DOHH2 (cell line): ENCODE measurements at regions not wholly inside any gene's neighbourhood (a gene's known extent, or its start where the extent isn't known, plus 50 kb on each side); places are given as distances from the start of the nearest gene placed in this dataset.

Source experiments
- EZH2phosphoT487 ChIP-seq: fragments of 200-600 bp; sonication (generic); IDR thresholded peaks from 2 replicates; pipeline ENCODE4 v1.6.1; 2017; ENCODE audit warnings: borderline replicate concordance, mild to moderate bottlenecking, antibody characterized with exemption, low read length, moderate library complexity, mixed read lengths
- TF ChIP-seq, protein P1 (sequence below): fragments of 200-600 bp; sonication (generic); IDR thresholded peaks from one replicate; pipeline ENCODE4 v1.5.1; 2014; ENCODE audit warnings: antibody characterized with exemption, mild to moderate bottlenecking, low read depth, low read length; ENCODE audit not compliant: poor library complexity, severe bottlenecking

DNA sequence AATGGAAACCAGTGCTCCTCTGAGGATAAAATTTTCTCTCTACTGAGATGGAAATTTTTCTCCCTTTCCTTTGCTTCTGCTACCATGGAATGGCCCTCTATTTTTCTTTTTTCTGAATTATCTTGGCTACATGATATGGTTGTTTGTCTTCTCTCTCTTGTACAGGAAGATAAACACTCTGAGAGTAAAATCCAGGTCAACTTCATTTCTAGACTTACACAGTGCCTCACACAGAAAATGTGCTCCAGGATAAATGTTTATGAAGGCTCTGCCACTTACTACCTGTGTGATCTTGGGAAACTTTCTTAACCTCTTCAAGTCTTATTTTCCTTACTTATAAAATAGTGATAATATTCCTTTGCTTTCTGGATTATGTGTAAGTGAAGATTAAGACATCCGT is 153.9 kb downstream of the PRELID2 start:
- TF ChIP-seq, protein P1, sequence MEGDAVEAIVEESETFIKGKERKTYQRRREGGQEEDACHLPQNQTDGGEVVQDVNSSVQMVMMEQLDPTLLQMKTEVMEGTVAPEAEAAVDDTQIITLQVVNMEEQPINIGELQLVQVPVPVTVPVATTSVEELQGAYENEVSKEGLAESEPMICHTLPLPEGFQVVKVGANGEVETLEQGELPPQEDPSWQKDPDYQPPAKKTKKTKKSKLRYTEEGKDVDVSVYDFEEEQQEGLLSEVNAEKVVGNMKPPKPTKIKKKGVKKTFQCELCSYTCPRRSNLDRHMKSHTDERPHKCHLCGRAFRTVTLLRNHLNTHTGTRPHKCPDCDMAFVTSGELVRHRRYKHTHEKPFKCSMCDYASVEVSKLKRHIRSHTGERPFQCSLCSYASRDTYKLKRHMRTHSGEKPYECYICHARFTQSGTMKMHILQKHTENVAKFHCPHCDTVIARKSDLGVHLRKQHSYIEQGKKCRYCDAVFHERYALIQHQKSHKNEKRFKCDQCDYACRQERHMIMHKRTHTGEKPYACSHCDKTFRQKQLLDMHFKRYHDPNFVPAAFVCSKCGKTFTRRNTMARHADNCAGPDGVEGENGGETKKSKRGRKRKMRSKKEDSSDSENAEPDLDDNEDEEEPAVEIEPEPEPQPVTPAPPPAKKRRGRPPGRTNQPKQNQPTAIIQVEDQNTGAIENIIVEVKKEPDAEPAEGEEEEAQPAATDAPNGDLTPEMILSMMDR = no peak
- TF ChIP-seq EZH2phosphoT487 = no peak
